Endothelial cell of umbilical vein (primary cell): ENCODE measurements at regions not wholly inside any gene's neighbourhood (a gene's known extent, or its start where the extent isn't known, plus 50 kb on each side); places are given as distances from the start of the nearest gene placed in this dataset.

Experiments used
- BruUV-seq: library from RNA; stranded (reverse); fragments of 400-500 nt; replicated peaks from 2 replicates; lab custom pipeline; 2021; lab: Mats Ljungman, UMichigan
- CTCF ChIA-PET: fragments of 300-600, 350-600 bp; sonication (Branson Sonifier 250); formaldehyde crosslinking; loops from one replicate; lab custom pipeline; 2021; ENCODE audit warnings: antibody characterized with exemption, inconsistent platforms; lab: Charles Lee
- POLR2A ChIA-PET: fragments of 300-600, 350-600 bp; sonication (Branson Sonifier 250); formaldehyde crosslinking; loops from one replicate; lab custom pipeline; 2021; ENCODE audit warnings: antibody characterized with exemption, inconsistent platforms; lab: Charles Lee
- DNase-seq: peaks from one replicate; pipeline ENCODE4 v3.0.0-alpha.2; 2011; ENCODE audit warnings: low read depth, low spot score
- FAIRE-seq: peaks from 2 replicates; lab custom pipeline; 2011; peaks lifted over from hg19 to GRCh38; lab: Jason Lieb, UNC
- H2AFZ ChIP-seq: 2 replicates; pipeline ENCODE4 v1.6.0; 2012; ENCODE audit warnings: low read depth, low read length, control low read depth, inconsistent platforms
- H3K27ac ChIP-seq: 2 replicates; pipeline ENCODE4 v1.5.1; 2011; ENCODE audit warnings: low read depth, mild to moderate bottlenecking, control low read depth, low read length, moderate library complexity; ENCODE audit not compliant: insufficient read depth
- H3K27me3 ChIP-seq, 2 experiments: 2 replicates each; pipeline versions ENCODE4 v1.6.0 to v1.6.1; 2011; ENCODE audit warnings: low read length in 2 of 2, mixed read lengths in 1 of 2; ENCODE audit not compliant: control insufficient read depth in 2 of 2, insufficient read depth in 2 of 2
- H3K36me3 ChIP-seq, 2 experiments: 2 replicates in 1 of 2; 3 replicates in 1 of 2; pipeline ENCODE4 v1.5.1; 2011; ENCODE audit warnings: low read length in 2 of 2, mild to moderate bottlenecking in 1 of 2, moderate library complexity in 1 of 2; ENCODE audit not compliant: control insufficient read depth in 2 of 2, insufficient read depth in 2 of 2; ENCODE audit errors: extremely low read depth in 1 of 2
- H3K4me1 ChIP-seq: 3 replicates; pipeline ENCODE4 v1.5.1; 2011; ENCODE audit warnings: mild to moderate bottlenecking, low read length; ENCODE audit not compliant: control insufficient read depth, insufficient read depth; ENCODE audit errors: extremely low read depth
- H3K4me2 ChIP-seq: 2 replicates; pipeline ENCODE4 v1.6.1; 2011; ENCODE audit warnings: low read length, control low read depth, mixed read lengths; ENCODE audit not compliant: insufficient read depth
- H3K4me3 ChIP-seq, 3 experiments: fragments of 200-600 bp in 1 of 3; sonication (generic), shearing (Covaris generic) in 1 of 3; replicated peaks in 1 of 3; 2 replicates each; pipeline ENCODE4 v1.5.1; 2011 to 2016; ENCODE audit warnings: control low read depth in 3 of 3, low read length in 3 of 3, mild to moderate bottlenecking in 2 of 3, inconsistent platforms in 1 of 3, low read depth in 1 of 3, moderate library complexity in 1 of 3; ENCODE audit not compliant: insufficient read depth in 1 of 3
- H3K79me2 ChIP-seq: 2 replicates; pipeline ENCODE4 v1.6.0; 2012; ENCODE audit warnings: low read length, inconsistent platforms; ENCODE audit not compliant: control insufficient read depth, insufficient read depth
- H3K9ac ChIP-seq: replicated peaks from 2 replicates; pipeline ENCODE3; 2011; ENCODE audit warnings: low read length, control low read depth; ENCODE audit not compliant: insufficient read depth; ENCODE audit errors: extremely low read depth
- H3K9me1 ChIP-seq: replicated peaks from 3 replicates; pipeline ENCODE4 v1.6.0; 2011; ENCODE audit warnings: mild to moderate bottlenecking, low read length; ENCODE audit not compliant: control insufficient read depth, insufficient read depth; ENCODE audit errors: extremely low read depth
- H3K9me3 ChIP-seq: replicated peaks from 2 replicates; pipeline ENCODE4 v1.5.1; 2012; ENCODE audit warnings: low read length, inconsistent platforms; ENCODE audit not compliant: control insufficient read depth, insufficient read depth
- H4K20me1 ChIP-seq: replicated peaks from 2 replicates; pipeline ENCODE3; 2011; ENCODE audit warnings: mild to moderate bottlenecking, low read length; ENCODE audit not compliant: control insufficient read depth, insufficient read depth; ENCODE audit errors: extremely low read depth
- CTCF ChIP-seq, 2 donors: IDR thresholded peaks; 1 replicate in 1 of 2; 2 replicates in 1 of 2; pipeline ENCODE4 v1.5.1; 2011; ENCODE audit warnings: low read length in 2 of 2, mild to moderate bottlenecking in 2 of 2, moderate library complexity in 2 of 2, control low read depth in 1 of 2, inconsistent platforms in 1 of 2, low read depth in 1 of 2; ENCODE audit not compliant: insufficient read depth in 1 of 2; ENCODE audit errors: extremely low read depth in 1 of 2
- EZH2 ChIP-seq: IDR thresholded peaks from 2 replicates; pipeline ENCODE4 v1.6.1; 2012; ENCODE audit warnings: borderline replicate concordance, low read depth, mild to moderate bottlenecking, moderate library complexity, low read length, inconsistent platforms; ENCODE audit not compliant: severe bottlenecking
- FOS ChIP-seq: IDR thresholded peaks from 2 replicates; pipeline ENCODE4 v1.6.1; 2011; ENCODE audit warnings: mild to moderate bottlenecking, low read length, moderate library complexity, borderline replicate concordance; ENCODE audit not compliant: insufficient read depth
- GATA2 ChIP-seq: IDR thresholded peaks from 2 replicates; pipeline ENCODE4 v1.7.0; 2011; ENCODE audit warnings: low read depth, mild to moderate bottlenecking, moderate library complexity, mixed read lengths, low read length; ENCODE audit not compliant: insufficient read length, insufficient read depth
- JUN ChIP-seq: IDR thresholded peaks from 2 replicates; pipeline ENCODE4 v1.6.1; 2011; ENCODE audit warnings: borderline replicate concordance, low read depth; ENCODE audit not compliant: insufficient read length, insufficient read depth
- MYC ChIP-seq: IDR thresholded peaks from one replicate; pipeline ENCODE4 v1.6.1; 2011; ENCODE audit warnings: mild to moderate bottlenecking, low read depth, low read length
- POLR2A ChIP-seq: IDR thresholded peaks from 2 replicates; pipeline ENCODE4 v1.6.1; 2012; ENCODE audit warnings: low read depth, mild to moderate bottlenecking, control low read depth, low read length
- POLR2AphosphoS5 ChIP-seq: IDR thresholded peaks from 2 replicates; pipeline ENCODE4 v1.6.1; 2012; ENCODE audit warnings: low read depth, mild to moderate bottlenecking, control low read depth, low read length, moderate library complexity; ENCODE audit not compliant: insufficient read depth
- dilution Hi-C: fragments of 300-500 bp; cut with MboI; formaldehyde crosslinking; loops from one replicate; pipeline ENCODE4 v1.15.0; 2019; ENCODE audit warnings: low sequenced_read_pairs; ENCODE audit not compliant: extremely low pct_ligation_motif_present
- intact Hi-C: fragments of 100-400 bp; cut with micrococcal nuclease; formaldehyde crosslinking; loops from one replicate; pipeline ENCODE4 v1.10.0; 2022
- TF ChIP-seq, protein P1 (sequence below): IDR thresholded peaks from 2 replicates; pipeline ENCODE4 v1.6.1; 2011; ENCODE audit not compliant: insufficient read depth, insufficient read length

DNA sequence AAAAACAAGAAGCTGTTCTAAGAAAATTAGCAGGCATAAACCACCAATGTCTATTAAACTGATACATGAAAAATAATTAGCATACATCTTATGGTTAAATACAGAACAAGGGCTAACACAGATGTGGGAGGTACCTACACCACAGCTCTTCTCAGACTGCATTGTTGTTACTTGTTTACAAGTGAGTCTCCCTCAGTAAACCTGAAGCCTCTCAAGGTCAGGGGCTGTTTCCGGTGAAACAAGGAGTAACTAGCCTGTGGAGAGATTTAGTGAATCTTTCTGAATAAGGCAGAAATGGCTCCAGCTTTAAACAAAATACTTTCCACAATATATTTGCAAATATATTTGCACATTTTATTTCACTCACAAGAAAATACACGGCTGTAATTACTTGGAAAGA lies 244.0 kb downstream of the FIGN start:
- no peaks in the 10 kb centered on the region for H4K20me1 ChIP-seq
- TF ChIP-seq MYC: no peak
- no peak for TF ChIP-seq POLR2A
- TF ChIP-seq FOS: no peak
- no peak for TF ChIP-seq EZH2
- no peak for TF ChIP-seq JUN
- TF ChIP-seq, protein P1, sequence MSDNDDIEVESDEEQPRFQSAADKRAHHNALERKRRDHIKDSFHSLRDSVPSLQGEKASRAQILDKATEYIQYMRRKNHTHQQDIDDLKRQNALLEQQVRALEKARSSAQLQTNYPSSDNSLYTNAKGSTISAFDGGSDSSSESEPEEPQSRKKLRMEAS: no peak
- TF ChIP-seq POLR2AphosphoS5: no peak
- TF ChIP-seq GATA2: no peak
- TF ChIP-seq CTCF (IDR thresholded peaks at IDR 0.05; ENCODE audit: extremely low read depth in 1 of 2, insufficient read depth in 1 of 2, low read depth in 1 of 2, low read length in 2 of 2): no peak
- no peak overlapping the region for H3K9ac ChIP-seq
- no peaks in the 10 kb centered on the region for H3K27me3 ChIP-seq
- no peaks in the 10 kb centered on the region for H3K79me2 ChIP-seq
- no peaks in the 10 kb centered on the region for H3K9me3 ChIP-seq
- H3K4me2 ChIP-seq: no peak overlapping the region
- no peak overlapping the region for H3K4me3 ChIP-seq
- H3K27ac ChIP-seq: no peak overlapping the region
- dilution Hi-C loops (no loop called here), intact Hi-C loops (loop anchor here (1.0 kb wide), 1 partner anchor 12 kb away; no protein-coding TSS in a partner anchor)
- no TSS peak for BruUV-seq
- DNase-seq: no peak
- no peaks in the 10 kb centered on the region for H3K36me3 ChIP-seq
- FAIRE-seq: no peak
- CTCF ChIA-PET: interaction anchor here (1.2 to 1.4 kb wide), 2 partner anchors 16 to 146 kb away, joined by 3 to 5 read pairs; no protein-coding TSS in a partner anchor
- H3K9me1 ChIP-seq: no peaks in the 10 kb centered on the region
- no peaks in the 10 kb centered on the region for H3K4me1 ChIP-seq
- POLR2A ChIA-PET: no interaction called here
- no peak overlapping the region for H2AFZ ChIP-seq
